ENCODE measurements at regions not wholly inside any gene's neighbourhood (a gene's known extent, or its start where the extent isn't known, plus 50 kb on each side); places are given as distances from the start of the nearest gene placed in this dataset.
"Not testable (repeated sequence)": the region's sequence is repeated elsewhere in the genome, so short reads cannot be mapped to it uniquely, and the experiment has no call there.

- no peak for TF ChIP-seq CTCF (IDR thresholded peaks at IDR 0.05; ENCODE audit: partially characterized antibody, unreplicated experiment)
- H3K9me3 Mint-ChIP-seq (ENCODE audit: unreplicated experiment): peaks cover 5% of the 10 kb centered on the region
- H3K27ac Mint-ChIP-seq (ENCODE audit: unreplicated experiment): no peak overlapping the region
- no peak for DNase-seq
- no peaks in the 10 kb centered on the region for H3K27me3 Mint-ChIP-seq (ENCODE audit: unreplicated experiment)
- H3K4me1 Mint-ChIP-seq (ENCODE audit: low read depth, unreplicated experiment): no peaks in the 10 kb centered on the region
- peaks cover 13% of the 10 kb centered on the region for H3K36me3 Mint-ChIP-seq (ENCODE audit: unreplicated experiment)
- no peak overlapping the region for H3K4me3 Mint-ChIP-seq (ENCODE audit: unreplicated experiment)
These were observed 51.4 kb upstream of the RGL1 start for GRCh38 chr1:183753464-183753891.

- H3K27ac Mint-ChIP-seq (ENCODE audit: unreplicated experiment): no peak overlapping the region
- no peak for TF ChIP-seq CTCF (IDR thresholded peaks at IDR 0.05; ENCODE audit: partially characterized antibody, unreplicated experiment)
- no peaks in the 10 kb centered on the region for H3K27me3 Mint-ChIP-seq (ENCODE audit: unreplicated experiment)
- peaks cover 3% of the 10 kb centered on the region for H3K4me1 Mint-ChIP-seq (ENCODE audit: low read depth, unreplicated experiment)
- peaks cover 4% of the 10 kb centered on the region for H3K36me3 Mint-ChIP-seq (ENCODE audit: unreplicated experiment)
- H3K9me3 Mint-ChIP-seq (ENCODE audit: unreplicated experiment): no peaks in the 10 kb centered on the region
- no peak for DNase-seq
- H3K4me3 Mint-ChIP-seq (ENCODE audit: unreplicated experiment): no peak overlapping the region
These were observed 60.6 kb upstream of the RGL1 start for GRCh38 chr1:183744132-183744913.

GRCh38 chr1:183742355-183742754, 62.6 kb upstream of the RGL1 start:
- H3K27ac Mint-ChIP-seq (ENCODE audit: unreplicated experiment): no peak overlapping the region
- H3K9me3 Mint-ChIP-seq (ENCODE audit: unreplicated experiment): no peaks in the 10 kb centered on the region
- H3K36me3 Mint-ChIP-seq (ENCODE audit: unreplicated experiment): no peaks in the 10 kb centered on the region
- TF ChIP-seq CTCF (IDR thresholded peaks at IDR 0.05; ENCODE audit: partially characterized antibody, unreplicated experiment): no peak
- DNase-seq: no peak
- peaks cover 3% of the 10 kb centered on the region for H3K4me1 Mint-ChIP-seq (ENCODE audit: low read depth, unreplicated experiment)
- no peaks in the 10 kb centered on the region for H3K27me3 Mint-ChIP-seq (ENCODE audit: unreplicated experiment)
- H3K4me3 Mint-ChIP-seq (ENCODE audit: unreplicated experiment): no peak overlapping the region

GRCh38 chr1:183739741-183740271, 65.1 kb upstream of the RGL1 start:
- no peak for DNase-seq
- no peak for TF ChIP-seq CTCF (IDR thresholded peaks at IDR 0.05; ENCODE audit: partially characterized antibody, unreplicated experiment)
- no peaks in the 10 kb centered on the region for H3K9me3 Mint-ChIP-seq (ENCODE audit: unreplicated experiment)
- H3K27me3 Mint-ChIP-seq (ENCODE audit: unreplicated experiment): no peaks in the 10 kb centered on the region
- no peak overlapping the region for H3K27ac Mint-ChIP-seq (ENCODE audit: unreplicated experiment)
- no peaks in the 10 kb centered on the region for H3K36me3 Mint-ChIP-seq (ENCODE audit: unreplicated experiment)
- peaks cover 8% of the 10 kb centered on the region for H3K4me1 Mint-ChIP-seq (ENCODE audit: low read depth, unreplicated experiment)
- H3K4me3 Mint-ChIP-seq (ENCODE audit: unreplicated experiment): no peak overlapping the region

- Mint-ChIP-seq H3K4me3 (ENCODE audit: unreplicated experiment) (no peak overlapping the region), H3K4me1 (ENCODE audit: low read depth, unreplicated experiment) (peaks cover 15% of the 10 kb centered on the region), H3K27me3 (ENCODE audit: unreplicated experiment) (no peaks in the 10 kb centered on the region), H3K9me3 (ENCODE audit: unreplicated experiment) (no peaks in the 10 kb centered on the region), H3K36me3 (ENCODE audit: unreplicated experiment) (no peaks in the 10 kb centered on the region), H3K27ac (ENCODE audit: unreplicated experiment) (no peak overlapping the region)
- TF ChIP-seq CTCF (IDR thresholded peaks at IDR 0.05; ENCODE audit: partially characterized antibody, unreplicated experiment): no peak
- DNase-seq: no peak
These were observed 65.8 kb upstream of the RGL1 start for GRCh38 chr1:183739082-183739481.

GRCh38 chr1:183737916-183738315, 67.0 kb upstream of the RGL1 start:
- H3K27ac Mint-ChIP-seq (ENCODE audit: unreplicated experiment); H3K36me3 Mint-ChIP-seq (ENCODE audit: unreplicated experiment); H3K27me3 Mint-ChIP-seq (ENCODE audit: unreplicated experiment); DNase-seq; H3K9me3 Mint-ChIP-seq (ENCODE audit: unreplicated experiment); H3K4me3 Mint-ChIP-seq (ENCODE audit: unreplicated experiment): not testable (repeated sequence)
- H3K4me1 Mint-ChIP-seq (ENCODE audit: low read depth, unreplicated experiment): peaks cover 26% of the 10 kb centered on the region

Data from glutamatergic neuron (in vitro differentiated cells).